LoVo (cell line): ENCODE measurements at regions not wholly inside any gene's neighbourhood (a gene's known extent, or its start where the extent isn't known, plus 50 kb on each side); places are given as distances from the start of the nearest gene placed in this dataset.

Experiments used
- DNase-seq: peaks from one replicate; pipeline ENCODE4 v3.0.0-alpha.2; 2016; ENCODE audit warnings: low spot score

GRCh38 chr20:52779125-52779524 lies 193.0 kb upstream of the TSHZ2 start:
- no peak for DNase-seq

GRCh38 chr20:52777171-52777570 lies 195.0 kb upstream of the TSHZ2 start:
- no peak for DNase-seq

GRCh38 chr20:52775786-52776185 lies 196.4 kb upstream of the TSHZ2 start:
- no peak for DNase-seq

GRCh38 chr20:52768694-52769093 lies 203.5 kb upstream of the TSHZ2 start:
- no peak for DNase-seq

- DNase-seq, result no peak
Measured at GRCh38 chr20:52766645-52767435, 205.3 kb upstream of the TSHZ2 start.

- DNase-seq, result no peak
Measured at GRCh38 chr20:52763321-52763853, 208.8 kb upstream of the TSHZ2 start.

GRCh38 chr20:52761867-52762266 lies 210.3 kb upstream of the TSHZ2 start:
- no peak for DNase-seq

GRCh38 chr20:52760791-52761190 lies 211.4 kb upstream of the TSHZ2 start:
- no peak for DNase-seq

- no peak for DNase-seq
Measured at GRCh38 chr20:52757411-52757810, 214.7 kb upstream of the TSHZ2 start.

GRCh38 chr20:52755744-52756143 lies 216.4 kb upstream of the TSHZ2 start:
- no peak for DNase-seq

GRCh38 chr20:52754366-52754765 lies 217.8 kb upstream of the TSHZ2 start:
- DNase-seq, result no peak

- no peak for DNase-seq
Measured at GRCh38 chr20:52752023-52752422, 220.1 kb upstream of the TSHZ2 start.

GRCh38 chr20:52751571-52751970 lies 220.6 kb upstream of the TSHZ2 start:
- no peak for DNase-seq

- DNase-seq, result no peak
Measured at GRCh38 chr20:52749938-52750337, 222.2 kb upstream of the TSHZ2 start.

GRCh38 chr20:52748990-52749389 lies 223.2 kb upstream of the TSHZ2 start:
- no peak for DNase-seq

- no peak for DNase-seq
Measured at GRCh38 chr20:52748285-52748932, 223.7 kb upstream of the TSHZ2 start.

- DNase-seq, result no peak
Measured at GRCh38 chr20:52747845-52748284, 224.3 kb upstream of the TSHZ2 start.

- DNase-seq, result no peak
Measured at GRCh38 chr20:52746770-52747169, 225.4 kb upstream of the TSHZ2 start.

GRCh38 chr20:52746190-52746589 lies 226.0 kb upstream of the TSHZ2 start:
- no peak for DNase-seq

- DNase-seq, result no peak
Measured at GRCh38 chr20:52744441-52744840, 227.7 kb upstream of the TSHZ2 start.

- no peak for DNase-seq
Measured at GRCh38 chr20:52738081-52738480, 234.1 kb upstream of the TSHZ2 start.

GRCh38 chr20:52736507-52736906 lies 235.7 kb upstream of the TSHZ2 start:
- DNase-seq, result no peak

- DNase-seq, result no peak
Measured at GRCh38 chr20:52731093-52731492, 241.1 kb upstream of the TSHZ2 start.
